IMR-90 (cell line): ENCODE measurements at regions not wholly inside any gene's neighbourhood (a gene's known extent, or its start where the extent isn't known, plus 50 kb on each side); places are given as distances from the start of the nearest gene placed in this dataset.
A peak's percentile ranks its signal among the peaks of the same experiment; 100 is the strongest.

ENCODE experiments used
- ATAC-seq: fragments of 200-7000 bp; cut with Tn5 transposase; 2 replicates; pipeline ENCODE4 v1.9.1; 2020; ENCODE audit warnings: low read depth, mild to moderate bottlenecking, moderate library complexity
- BruUV-seq: library from RNA; stranded (reverse); fragments of 400-500 nt; replicated peaks from 2 replicates; lab custom pipeline; 2021; lab: Mats Ljungman, UMichigan
- CTCF ChIA-PET: fragments of 300-600 bp; formaldehyde crosslinking; extraction: SDS; loops from one replicate; lab custom pipeline; 2021; ENCODE audit warnings: antibody characterized with exemption; lab: Yijun Ruan, JAX
- POLR2A ChIA-PET: fragments of 300-600 bp; sonication (Branson Sonifier 250); formaldehyde crosslinking; loops from one replicate; lab custom pipeline; 2022; ENCODE audit warnings: antibody characterized with exemption; ENCODE audit not compliant: unreplicated experiment; lab: Charles Lee
- DNase-seq: peaks from one replicate; pipeline ENCODE4 v3.0.0; 2013
- H2AFZ ChIP-seq: replicated peaks from 2 replicates; pipeline ENCODE3; 2013; ENCODE audit warnings: low read length, mild to moderate bottlenecking; ENCODE audit not compliant: poor library complexity
- H2AK5ac ChIP-seq: 2 replicates; pipeline ENCODE4 v1.6.1; 2013; ENCODE audit warnings: low read depth, low read length, inconsistent platforms
- H2AK9ac ChIP-seq: replicated peaks from 2 replicates; pipeline ENCODE3; 2013; ENCODE audit warnings: mild to moderate bottlenecking, low read depth, low read length, moderate library complexity; ENCODE audit not compliant: poor library complexity
- H2BK120ac ChIP-seq: 2 replicates; pipeline ENCODE4 v1.6.1; 2013; ENCODE audit warnings: low read depth, low read length, inconsistent platforms
- H2BK15ac ChIP-seq: 3 replicates; pipeline ENCODE4 v1.6.1; 2013; ENCODE audit warnings: low read depth, low read length, inconsistent platforms
- H2BK20ac ChIP-seq: 2 replicates; pipeline ENCODE4 v1.6.1; 2013; ENCODE audit warnings: low read depth, mild to moderate bottlenecking, inconsistent platforms, low read length, moderate library complexity
- H2BK5ac ChIP-seq: 2 replicates; pipeline ENCODE4 v1.6.1; 2013; ENCODE audit warnings: mild to moderate bottlenecking, low read depth, low read length, inconsistent platforms; ENCODE audit not compliant: poor library complexity, severe bottlenecking
- H3K14ac ChIP-seq: replicated peaks from 2 replicates; pipeline ENCODE4 v1.6.1; 2013; ENCODE audit warnings: low read depth, low read length, inconsistent platforms
- H3K18ac ChIP-seq: 2 replicates; pipeline ENCODE4 v1.6.1; 2013; ENCODE audit warnings: low read depth, low read length, control low read depth
- H3K23ac ChIP-seq: 2 replicates; pipeline ENCODE4 v1.6.1; 2013; ENCODE audit warnings: low read depth, low read length, inconsistent platforms
- H3K27ac ChIP-seq: 2 replicates; pipeline ENCODE4 v1.5.1; 2013; ENCODE audit warnings: mild to moderate bottlenecking, control low read depth, low read length; ENCODE audit not compliant: insufficient read depth
- H3K27me3 ChIP-seq: 2 replicates; pipeline ENCODE4 v1.6.1; 2013; ENCODE audit warnings: low read length; ENCODE audit not compliant: control insufficient read depth, insufficient read depth
- H3K36me3 ChIP-seq: 2 replicates; pipeline ENCODE4 v1.6.1; 2013; ENCODE audit warnings: low read length, mixed read lengths; ENCODE audit not compliant: control insufficient read depth, insufficient read depth
- H3K4ac ChIP-seq: 2 replicates; pipeline ENCODE4 v1.6.1; 2013; ENCODE audit warnings: low read depth, low read length, inconsistent platforms
- H3K4me1 ChIP-seq: 2 replicates; pipeline ENCODE4 v1.6.1; 2013; ENCODE audit warnings: low read length, mixed read lengths; ENCODE audit not compliant: control insufficient read depth, insufficient read depth
- H3K4me2 ChIP-seq: 2 replicates; pipeline ENCODE4 v1.6.1; 2013; ENCODE audit warnings: low read depth, mild to moderate bottlenecking, control low read depth, low read length, moderate library complexity
- H3K4me3 ChIP-seq: 2 replicates; pipeline ENCODE4 v1.5.1; 2013; ENCODE audit warnings: low read depth, mild to moderate bottlenecking, control low read depth, low read length, moderate library complexity; ENCODE audit not compliant: insufficient read depth
- H3K56ac ChIP-seq: 2 replicates; pipeline ENCODE4 v1.6.1; 2013; ENCODE audit warnings: low read length, inconsistent platforms; ENCODE audit not compliant: insufficient read depth; ENCODE audit errors: extremely low read depth
- H3K79me1 ChIP-seq, 2 experiments: 2 replicates each; pipeline ENCODE4 v1.6.1; 2013; ENCODE audit warnings: low read length in 2 of 2, inconsistent platforms in 1 of 2, low read depth in 1 of 2
- H3K9ac ChIP-seq: 2 replicates; pipeline ENCODE4 v1.6.1; 2013; ENCODE audit warnings: low read depth, low read length, control low read depth
- H3K9me1 ChIP-seq: 2 replicates; pipeline ENCODE4 v1.6.1; 2013; ENCODE audit warnings: low read length, inconsistent platforms; ENCODE audit not compliant: insufficient read depth
- H3K9me3 ChIP-seq: 2 replicates; pipeline ENCODE4 v1.6.1; 2013; ENCODE audit warnings: low read length; ENCODE audit not compliant: control insufficient read depth, insufficient read depth
- H4K20me1 ChIP-seq: 2 replicates; pipeline ENCODE4 v1.6.1; 2013; ENCODE audit warnings: low read length, inconsistent platforms; ENCODE audit not compliant: insufficient read depth
- H4K5ac ChIP-seq: 2 replicates; pipeline ENCODE4 v1.6.1; 2013; ENCODE audit warnings: mild to moderate bottlenecking, low read depth, low read length, control low read depth
- H4K8ac ChIP-seq, 2 experiments: 2 replicates each; pipeline ENCODE4 v1.6.1; 2013; ENCODE audit warnings: low read depth in 2 of 2, low read length in 2 of 2, control low read depth in 1 of 2, inconsistent platforms in 1 of 2
- H4K91ac ChIP-seq: 2 replicates; pipeline ENCODE4 v1.6.1; 2013; ENCODE audit warnings: low read depth, low read length, inconsistent platforms; ENCODE audit not compliant: insufficient read depth
- CEBPB ChIP-seq: IDR thresholded peaks from 2 replicates; pipeline ENCODE4 v1.6.1; 2012; ENCODE audit warnings: low read depth, low read length, improper control_type of control experiment
- CTCF ChIP-seq: conservative IDR thresholded peaks from 2 replicates; pipeline ENCODE4 v1.5.1; 2012; ENCODE audit warnings: mild to moderate bottlenecking, low read depth, low read length, improper control_type of control experiment
- MAFK ChIP-seq: IDR thresholded peaks from 2 replicates; pipeline ENCODE4 v1.6.1; 2012; ENCODE audit warnings: low read depth, low read length, improper control_type of control experiment
- MXI1 ChIP-seq: IDR thresholded peaks from 2 replicates; pipeline ENCODE4 v1.6.1; 2012; ENCODE audit warnings: low read depth, mild to moderate bottlenecking, low read length, moderate library complexity, borderline replicate concordance
- POLR2A ChIP-seq: IDR thresholded peaks from 2 replicates; pipeline ENCODE4 v1.6.1; 2012; ENCODE audit warnings: mild to moderate bottlenecking, low read depth, low read length
- RFX5 ChIP-seq: IDR thresholded peaks from 2 replicates; pipeline ENCODE4 v1.8.0; 2012; ENCODE audit warnings: low read depth, mild to moderate bottlenecking, low read length, moderate library complexity
- WGBS, 2 experiments: methylation state at CpG; one replicate each; pipeline versions ENCODE4 v1.1.5 to v1.1.7; 2013; ENCODE audit warnings: missing lambda C conversion rate in 2 of 2; ENCODE audit not compliant: insufficient read length in 1 of 2; ENCODE audit errors: extremely low coverage in 2 of 2; 5-methylcytosine and 5-hydroxymethylcytosine counted together
- dilution Hi-C: fragments of 300-500 bp; cut with HindIII; formaldehyde crosslinking; loops from one replicate; pipeline ENCODE4 v1.14.3; 2018; ENCODE audit warnings: low sequenced_read_pairs; ENCODE audit not compliant: unreplicated experiment
- in situ Hi-C: fragments of 300-500 bp; cut with MboI; formaldehyde crosslinking; loops from 3 replicates; pipeline ENCODE4 v1.14.3; 2019; ENCODE audit warnings: low sequenced_read_pairs, inconsistent platforms, mixed read lengths
- intact Hi-C: fragments of 100-400 bp; cut with micrococcal nuclease; formaldehyde crosslinking; loops from 2 replicates; pipeline ENCODE4 v1.10.0; 2022

GRCh38 chr2:226155093-226155875, 644.3 kb downstream of the IRS1 start:
- no CpG with 5 or more reads among the region's 5 CpGs for WGBS, 2 experiments
- BruUV-seq: no TSS peak
- H3K9me3 ChIP-seq: no peaks in the 10 kb centered on the region
- no peaks in the 10 kb centered on the region for H3K9me1 ChIP-seq
- ATAC-seq: no peak
- H3K4me3 ChIP-seq: no peak overlapping the region
- ChIA-PET POLR2A (interaction anchor here (0.5 kb wide), 1 partner anchor 38 kb away, joined by 4 read pairs; no protein-coding TSS in a partner anchor), CTCF (no interaction called here)
- H2AFZ ChIP-seq: no peak overlapping the region
- in situ Hi-C loops (no loop called here), intact Hi-C loops (no loop called here), dilution Hi-C loops (no loop called here)
- H3K14ac ChIP-seq: no peak overlapping the region
- H4K91ac ChIP-seq: no peak overlapping the region
- H3K4me2 ChIP-seq: no peak overlapping the region
- no peak overlapping the region for H2BK120ac ChIP-seq
- no peaks in the 10 kb centered on the region for H3K79me1 ChIP-seq
- H3K4me1 ChIP-seq: peaks cover 4% of the 10 kb centered on the region
- H4K8ac ChIP-seq: no peak overlapping the region
- H3K18ac ChIP-seq: no peak overlapping the region
- no peak overlapping the region for H3K56ac ChIP-seq
- H4K20me1 ChIP-seq: no peaks in the 10 kb centered on the region
- no peak overlapping the region for H2BK5ac ChIP-seq
- no peak overlapping the region for H3K9ac ChIP-seq
- DNase-seq: no peak
- no peaks in the 10 kb centered on the region for H3K36me3 ChIP-seq
- TF ChIP-seq RFX5 (no peak), CEBPB (no peak), POLR2A (no peak), MXI1 (no peak), CTCF (no peak), MAFK (no peak)
- no peak overlapping the region for H2BK20ac ChIP-seq
- H2AK5ac ChIP-seq: no peak overlapping the region
- no peak overlapping the region for H3K27ac ChIP-seq
- no peak overlapping the region for H4K5ac ChIP-seq
- no peaks in the 10 kb centered on the region for H3K27me3 ChIP-seq
- H3K23ac ChIP-seq: no peak overlapping the region
- no peak overlapping the region for H2AK9ac ChIP-seq
- H2BK15ac ChIP-seq: 0 out of 3 replicates have a peak overlapping the region, but pooled peaks have one; percentile 1
- H3K4ac ChIP-seq: no peak overlapping the region
